ENCODE measurements at regions not wholly inside any gene's neighbourhood (a gene's known extent, or its start where the extent isn't known, plus 50 kb on each side); places are given as distances from the start of the nearest gene placed in this dataset.

GRCh38 chr1:37309574-37309973 is 164.8 kb upstream of the ZC3H12A start:
- Mint-ChIP-seq H3K27ac (no peak overlapping the region), H3K27me3 (peaks cover 31% of the 10 kb centered on the region), H3K4me1 (ENCODE audit: low read depth) (no peaks in the 10 kb centered on the region), H3K4me3 (no peak overlapping the region), H3K36me3 (ENCODE audit: low read depth) (no peaks in the 10 kb centered on the region), H3K9me3 (no peaks in the 10 kb centered on the region)

GRCh38 chr1:37310064-37310463 is 164.3 kb upstream of the ZC3H12A start:
- H3K27me3 Mint-ChIP-seq, result peaks cover 36% of the 10 kb centered on the region
- no peaks in the 10 kb centered on the region for H3K9me3 Mint-ChIP-seq
- no peak overlapping the region for H3K27ac Mint-ChIP-seq
- H3K36me3 Mint-ChIP-seq (ENCODE audit: low read depth), result no peaks in the 10 kb centered on the region
- H3K4me1 Mint-ChIP-seq (ENCODE audit: low read depth), result no peaks in the 10 kb centered on the region
- H3K4me3 Mint-ChIP-seq, result no peak overlapping the region

DNA sequence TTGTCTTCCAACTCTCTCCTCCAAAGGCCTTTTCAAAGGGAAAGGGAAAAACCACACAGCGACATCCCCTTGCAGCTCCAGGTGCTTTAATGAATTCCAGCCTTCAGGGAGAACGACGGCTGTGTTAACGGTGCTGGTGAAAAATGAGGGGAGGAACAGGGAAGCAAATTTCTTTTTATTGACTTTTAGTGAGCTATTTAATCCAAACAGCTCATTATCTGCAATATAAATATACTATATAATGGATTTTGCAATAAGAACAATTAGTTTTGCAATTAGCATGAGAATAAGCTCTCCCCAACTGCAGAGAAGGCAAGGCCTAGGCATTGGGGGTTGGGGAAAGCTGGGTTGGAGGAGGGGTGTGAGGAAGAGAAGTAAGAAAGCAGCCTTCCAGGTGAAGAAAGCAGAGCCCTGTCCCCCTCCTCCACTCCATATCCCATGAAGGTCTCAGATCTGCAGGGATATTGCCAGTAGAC is 159.0 kb upstream of the ZC3H12A start:
- no peak overlapping the region for H3K27ac Mint-ChIP-seq
- no peaks in the 10 kb centered on the region for H3K36me3 Mint-ChIP-seq (ENCODE audit: low read depth)

DNA sequence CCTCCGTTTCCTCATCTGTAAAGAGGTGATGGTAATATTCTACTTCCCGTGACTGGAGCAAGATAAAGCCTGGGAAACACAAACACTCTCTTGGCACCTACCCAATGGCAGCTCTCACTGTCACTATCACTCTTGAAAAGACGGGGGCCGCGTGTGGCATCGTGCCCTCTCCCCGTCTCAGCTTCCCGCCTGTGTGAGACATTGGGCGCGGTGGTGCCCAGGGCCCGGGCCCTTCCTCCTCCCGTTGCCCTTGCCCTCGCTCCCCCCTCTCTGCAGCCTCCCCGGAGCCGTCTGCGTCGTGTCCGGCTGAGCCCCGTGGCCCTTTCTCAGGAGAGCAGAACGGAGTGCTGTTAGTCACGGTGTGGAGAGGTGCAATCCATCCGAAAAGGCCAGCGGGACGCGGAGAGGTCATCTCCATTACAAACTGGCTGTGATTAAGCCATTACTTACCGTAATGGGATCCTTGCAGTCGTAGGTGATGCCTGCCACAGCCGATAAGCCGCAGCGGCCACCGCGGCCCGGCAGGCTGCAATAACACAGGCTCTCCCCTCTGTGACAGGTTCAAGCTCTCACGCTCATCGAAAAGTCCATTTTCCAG is 156.4 kb upstream of the ZC3H12A start:
- H3K9me3 Mint-ChIP-seq, result no peaks in the 10 kb centered on the region
- peaks cover 74% of the 10 kb centered on the region for H3K27me3 Mint-ChIP-seq
- H3K36me3 Mint-ChIP-seq (ENCODE audit: low read depth), result no peaks in the 10 kb centered on the region
- no peak overlapping the region for H3K4me3 Mint-ChIP-seq
- H3K4me1 Mint-ChIP-seq (ENCODE audit: low read depth), result no peaks in the 10 kb centered on the region
- H3K27ac Mint-ChIP-seq, result no peak overlapping the region

More for the DNA sequence above, 159.0 kb upstream of the ZC3H12A start:
- peaks cover 72% of the 10 kb centered on the region for H3K27me3 Mint-ChIP-seq
- no peaks in the 10 kb centered on the region for H3K4me1 Mint-ChIP-seq (ENCODE audit: low read depth)
- no peak overlapping the region for H3K4me3 Mint-ChIP-seq
- no peaks in the 10 kb centered on the region for H3K9me3 Mint-ChIP-seq

DNA sequence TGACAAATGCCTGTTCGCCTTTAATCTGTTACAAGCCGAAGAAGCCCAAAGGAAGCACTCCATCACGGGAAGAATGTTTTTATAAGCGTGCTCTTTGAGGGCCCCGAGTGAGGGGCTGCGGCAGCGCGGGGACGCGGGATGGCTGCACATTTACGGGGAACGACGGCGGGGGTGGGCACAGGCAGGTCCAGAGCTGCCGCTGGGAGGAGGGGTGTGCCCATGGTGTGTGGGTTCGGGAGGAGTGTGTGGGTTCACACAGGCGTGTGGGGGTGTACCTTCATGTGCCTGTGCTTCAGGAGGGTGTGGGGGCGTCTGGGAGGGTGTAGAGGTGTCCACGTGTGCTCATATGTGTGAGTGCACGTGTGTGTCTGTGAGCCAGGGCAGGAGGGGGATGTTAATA is 155.9 kb upstream of the ZC3H12A start:
- no peak overlapping the region for H3K27ac Mint-ChIP-seq
- no peaks in the 10 kb centered on the region for H3K36me3 Mint-ChIP-seq (ENCODE audit: low read depth)
- H3K27me3 Mint-ChIP-seq, result peaks cover 70% of the 10 kb centered on the region
- H3K9me3 Mint-ChIP-seq, result no peaks in the 10 kb centered on the region
- no peaks in the 10 kb centered on the region for H3K4me1 Mint-ChIP-seq (ENCODE audit: low read depth)
- H3K4me3 Mint-ChIP-seq, result no peak overlapping the region

GRCh38 chr1:37319284-37319683 is 155.1 kb upstream of the ZC3H12A start:
- H3K4me1 Mint-ChIP-seq (ENCODE audit: low read depth), result no peaks in the 10 kb centered on the region
- no peaks in the 10 kb centered on the region for H3K9me3 Mint-ChIP-seq
- H3K4me3 Mint-ChIP-seq, result no peak overlapping the region
- H3K36me3 Mint-ChIP-seq (ENCODE audit: low read depth), result no peaks in the 10 kb centered on the region
- H3K27me3 Mint-ChIP-seq, result peaks cover 67% of the 10 kb centered on the region
- H3K27ac Mint-ChIP-seq, result no peak overlapping the region

DNA sequence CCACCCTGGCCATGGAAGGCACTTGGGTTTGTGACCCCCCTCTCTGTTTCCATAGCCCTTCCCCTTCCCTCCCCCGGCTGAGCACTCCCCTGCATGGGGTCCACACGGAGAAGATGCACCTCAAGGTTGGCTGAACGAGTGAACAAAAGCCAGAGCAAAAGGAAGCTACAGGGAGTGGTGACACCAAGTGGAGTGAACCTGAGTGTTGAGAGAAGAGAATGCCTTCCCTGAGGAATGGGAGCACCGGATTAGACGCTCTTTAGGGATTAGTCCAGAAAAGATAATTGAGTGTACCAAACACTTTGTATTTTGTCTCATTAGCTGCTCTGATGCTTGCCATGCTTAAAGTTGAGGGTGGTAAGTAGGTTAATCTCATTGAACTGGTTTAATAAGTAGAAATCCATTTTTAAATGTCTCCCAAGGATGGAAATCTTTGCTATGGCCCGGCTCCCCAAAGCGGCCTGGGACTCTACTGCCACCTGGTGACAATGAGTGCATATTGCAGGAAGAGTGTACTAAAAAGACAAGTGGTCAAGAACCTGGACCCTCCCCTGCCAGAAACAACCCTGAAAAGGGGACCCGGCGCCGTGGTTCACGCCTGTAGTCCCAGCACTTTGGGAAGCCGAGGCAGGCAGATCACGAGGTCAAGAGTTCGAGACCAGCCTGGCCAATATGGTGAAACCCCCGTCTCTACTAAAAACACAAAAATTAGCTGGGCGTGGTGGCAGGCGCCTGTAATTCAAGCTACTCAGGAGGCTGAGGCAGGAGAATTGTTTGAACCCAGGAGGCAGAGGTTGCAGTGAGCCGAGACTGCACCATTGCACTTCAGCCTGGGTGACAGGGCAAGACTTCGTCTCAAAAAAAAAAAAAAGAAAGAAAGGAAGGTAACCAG is 150.6 kb upstream of the ZC3H12A start:
- Mint-ChIP-seq H3K9me3 (no peaks in the 10 kb centered on the region), H3K36me3 (ENCODE audit: low read depth) (no peaks in the 10 kb centered on the region), H3K27ac (no peak overlapping the region), H3K4me3 (no peak overlapping the region), H3K27me3 (peaks cover 44% of the 10 kb centered on the region), H3K4me1 (ENCODE audit: low read depth) (no peaks in the 10 kb centered on the region)

DNA sequence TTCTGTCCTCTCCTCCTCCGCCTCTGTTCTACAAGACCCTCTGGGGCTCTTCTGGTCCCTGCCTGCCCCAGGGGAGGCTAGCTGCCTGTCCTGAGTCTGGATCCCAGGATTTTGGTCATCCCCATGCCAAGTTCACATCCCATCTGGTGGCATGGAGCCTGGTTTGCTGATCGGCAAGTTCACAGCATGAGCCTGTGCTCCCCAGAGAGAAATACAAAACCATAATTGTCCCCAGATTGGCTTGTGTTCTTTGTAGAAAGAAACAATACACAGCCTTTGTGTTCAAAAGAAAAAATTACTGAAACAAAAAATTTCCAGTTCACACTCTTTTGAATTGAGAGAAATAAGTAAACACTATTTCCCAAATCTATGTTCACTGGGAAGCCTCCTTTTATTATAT is 149.4 kb upstream of the ZC3H12A start:
- H3K4me1 Mint-ChIP-seq (ENCODE audit: low read depth), result no peaks in the 10 kb centered on the region
- H3K9me3 Mint-ChIP-seq, result no peaks in the 10 kb centered on the region
- no peak overlapping the region for H3K27ac Mint-ChIP-seq
- no peak overlapping the region for H3K4me3 Mint-ChIP-seq
- no peaks in the 10 kb centered on the region for H3K36me3 Mint-ChIP-seq (ENCODE audit: low read depth)
- peaks cover 39% of the 10 kb centered on the region for H3K27me3 Mint-ChIP-seq

GRCh38 chr1:37325509-37326437 is 148.6 kb upstream of the ZC3H12A start:
- no peak overlapping the region for H3K4me3 Mint-ChIP-seq
- H3K4me1 Mint-ChIP-seq (ENCODE audit: low read depth), result no peaks in the 10 kb centered on the region
- no peak overlapping the region for H3K27ac Mint-ChIP-seq
- H3K27me3 Mint-ChIP-seq, result peaks cover 34% of the 10 kb centered on the region
- no peaks in the 10 kb centered on the region for H3K36me3 Mint-ChIP-seq (ENCODE audit: low read depth)
- H3K9me3 Mint-ChIP-seq, result no peaks in the 10 kb centered on the region

- Mint-ChIP-seq H3K27ac (no peak overlapping the region), H3K9me3 (peaks cover 3% of the 10 kb centered on the region), H3K4me1 (ENCODE audit: low read depth) (no peaks in the 10 kb centered on the region), H3K4me3 (no peak overlapping the region), H3K36me3 (ENCODE audit: low read depth) (no peaks in the 10 kb centered on the region), H3K27me3 (peaks cover 13% of the 10 kb centered on the region)
These were observed 142.3 kb upstream of the ZC3H12A start for GRCh38 chr1:37332126-37332525.

DNA sequence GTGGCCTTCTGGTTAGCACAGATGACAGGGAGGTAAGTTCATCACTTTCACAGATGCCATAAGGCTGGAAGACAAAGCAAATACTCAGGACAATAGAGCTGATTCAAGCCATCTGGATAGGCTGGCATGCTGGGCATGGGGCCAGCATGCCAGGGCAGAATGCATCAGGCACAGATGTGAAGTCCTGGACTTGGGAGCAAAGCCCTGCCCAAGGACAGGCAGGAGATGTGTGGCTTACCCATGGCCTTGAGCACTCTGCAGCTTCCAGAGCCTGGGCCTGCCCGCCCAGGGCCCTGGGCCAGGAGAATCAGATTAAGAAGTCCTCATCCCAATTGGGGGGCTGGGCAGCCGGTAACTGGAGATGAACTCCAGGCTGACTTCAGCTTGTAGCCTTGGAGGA is 135.7 kb upstream of the ZC3H12A start:
- Mint-ChIP-seq H3K9me3 (peaks cover 3% of the 10 kb centered on the region), H3K36me3 (ENCODE audit: low read depth) (no peaks in the 10 kb centered on the region), H3K4me1 (ENCODE audit: low read depth) (no peaks in the 10 kb centered on the region), H3K27me3 (peaks cover 6% of the 10 kb centered on the region), H3K27ac (no peak overlapping the region), H3K4me3 (no peak overlapping the region)

DNA sequence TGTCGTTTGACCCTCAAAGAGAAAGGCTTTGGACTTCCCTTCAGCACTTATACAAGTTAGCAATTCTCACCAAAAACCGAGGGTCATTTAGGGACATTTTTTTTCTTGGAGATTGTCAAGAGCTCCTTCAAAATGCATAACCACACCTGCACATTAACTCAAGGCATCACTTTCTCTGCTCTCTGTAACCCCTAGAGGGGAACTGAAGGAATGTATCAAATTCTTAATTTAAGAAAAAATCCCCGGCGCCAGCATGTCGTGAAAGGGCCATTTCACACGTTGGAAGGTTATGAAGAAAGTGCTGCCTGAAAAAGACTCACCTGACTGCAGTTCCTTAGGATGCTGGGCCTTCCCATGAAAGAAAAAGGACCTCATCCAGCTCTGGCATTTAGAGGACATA is 131.6 kb upstream of the ZC3H12A start:
- H3K27me3 Mint-ChIP-seq, result peaks cover 6% of the 10 kb centered on the region
- no peak overlapping the region for H3K4me3 Mint-ChIP-seq
- H3K9me3 Mint-ChIP-seq, result no peaks in the 10 kb centered on the region
- no peaks in the 10 kb centered on the region for H3K36me3 Mint-ChIP-seq (ENCODE audit: low read depth)
- H3K4me1 Mint-ChIP-seq (ENCODE audit: low read depth), result no peaks in the 10 kb centered on the region
- no peak overlapping the region for H3K27ac Mint-ChIP-seq

DNA sequence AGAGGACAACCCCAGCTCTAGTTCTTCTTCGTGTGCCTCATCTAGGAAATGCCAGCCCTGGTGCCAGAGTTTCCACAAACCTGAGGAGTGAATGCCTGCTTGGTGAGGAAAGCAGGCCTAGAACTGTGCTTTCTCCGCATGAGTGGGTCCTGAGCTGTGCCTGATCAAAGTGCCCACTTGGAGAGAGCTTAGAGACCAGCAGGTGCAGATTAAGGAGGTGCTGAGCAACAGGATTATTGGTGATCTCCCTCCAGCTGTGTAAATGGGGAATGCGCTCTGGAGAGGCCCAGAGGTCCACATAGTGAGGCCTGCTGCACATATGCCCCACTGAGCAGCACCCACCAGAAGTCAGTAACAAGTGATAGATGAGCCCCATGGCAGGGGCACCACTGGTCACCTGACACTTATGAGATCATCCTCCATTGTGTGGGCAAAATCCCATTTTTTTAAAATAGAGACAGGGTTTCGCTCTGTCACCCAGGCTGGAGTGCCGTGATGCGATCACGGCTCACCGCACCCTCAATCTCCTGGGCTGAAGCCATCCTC is 127.2 kb upstream of the ZC3H12A start:
- no peaks in the 10 kb centered on the region for H3K9me3 Mint-ChIP-seq
- peaks cover 5% of the 10 kb centered on the region for H3K27me3 Mint-ChIP-seq
- H3K36me3 Mint-ChIP-seq (ENCODE audit: low read depth), result no peaks in the 10 kb centered on the region
- H3K4me3 Mint-ChIP-seq, result no peak overlapping the region
- no peak overlapping the region for H3K27ac Mint-ChIP-seq
- H3K4me1 Mint-ChIP-seq (ENCODE audit: low read depth), result no peaks in the 10 kb centered on the region

- Mint-ChIP-seq H3K27me3 (peaks cover 21% of the 10 kb centered on the region), H3K27ac (no peak overlapping the region), H3K4me3 (no peak overlapping the region), H3K36me3 (ENCODE audit: low read depth) (no peaks in the 10 kb centered on the region), H3K4me1 (ENCODE audit: low read depth) (no peaks in the 10 kb centered on the region), H3K9me3 (no peaks in the 10 kb centered on the region)
These were observed 120.5 kb upstream of the ZC3H12A start for GRCh38 chr1:37353871-37354270.
